Loucy (cell line): ENCODE measurements at regions not wholly inside any gene's neighbourhood (a gene's known extent, or its start where the extent isn't known, plus 50 kb on each side); places are given as distances from the start of the nearest gene placed in this dataset.

Experiments used
- EZH2phosphoT487 ChIP-seq: fragments of 200-600 bp; IDR thresholded peaks from 2 replicates; pipeline ENCODE4 v1.6.1; 2018; ENCODE audit warnings: antibody characterized with exemption, mild to moderate bottlenecking, moderate library complexity, borderline replicate concordance
- TF ChIP-seq, protein P1 (sequence below): fragments of 200-600 bp; sonication (generic); conservative IDR thresholded peaks from 2 replicates; pipeline ENCODE4 v1.5.1; 2014; ENCODE audit warnings: mild to moderate bottlenecking, antibody characterized with exemption, low read length

DNA sequence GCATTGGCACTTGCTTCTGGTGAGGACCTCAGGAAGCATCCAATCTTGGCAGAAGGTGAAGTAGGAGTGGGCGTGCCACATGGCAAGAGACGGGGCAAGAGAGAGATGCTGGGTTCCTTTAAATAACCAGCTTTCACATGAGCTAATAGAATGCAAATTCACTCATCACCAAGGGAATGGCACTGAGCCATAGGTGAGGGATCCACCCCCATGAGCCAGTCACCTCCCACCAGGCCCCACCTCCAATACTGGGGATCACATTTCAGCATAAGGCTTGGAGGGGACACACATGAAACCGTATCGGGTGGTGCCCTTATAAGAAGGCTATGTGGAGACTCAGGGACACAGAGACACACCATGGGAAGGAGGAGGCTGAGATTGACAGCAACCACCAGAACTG lies 140.0 kb upstream of the MSX1 start:
- TF ChIP-seq, protein P1, sequence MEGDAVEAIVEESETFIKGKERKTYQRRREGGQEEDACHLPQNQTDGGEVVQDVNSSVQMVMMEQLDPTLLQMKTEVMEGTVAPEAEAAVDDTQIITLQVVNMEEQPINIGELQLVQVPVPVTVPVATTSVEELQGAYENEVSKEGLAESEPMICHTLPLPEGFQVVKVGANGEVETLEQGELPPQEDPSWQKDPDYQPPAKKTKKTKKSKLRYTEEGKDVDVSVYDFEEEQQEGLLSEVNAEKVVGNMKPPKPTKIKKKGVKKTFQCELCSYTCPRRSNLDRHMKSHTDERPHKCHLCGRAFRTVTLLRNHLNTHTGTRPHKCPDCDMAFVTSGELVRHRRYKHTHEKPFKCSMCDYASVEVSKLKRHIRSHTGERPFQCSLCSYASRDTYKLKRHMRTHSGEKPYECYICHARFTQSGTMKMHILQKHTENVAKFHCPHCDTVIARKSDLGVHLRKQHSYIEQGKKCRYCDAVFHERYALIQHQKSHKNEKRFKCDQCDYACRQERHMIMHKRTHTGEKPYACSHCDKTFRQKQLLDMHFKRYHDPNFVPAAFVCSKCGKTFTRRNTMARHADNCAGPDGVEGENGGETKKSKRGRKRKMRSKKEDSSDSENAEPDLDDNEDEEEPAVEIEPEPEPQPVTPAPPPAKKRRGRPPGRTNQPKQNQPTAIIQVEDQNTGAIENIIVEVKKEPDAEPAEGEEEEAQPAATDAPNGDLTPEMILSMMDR = no peak
- TF ChIP-seq EZH2phosphoT487 = no peak
